T-helper 2 cell treated with Interferon-gamma antibody and Interleukin-4, amounts not matched to agents 5 μg/mL and 100 μg/mL, for 36 hours (primary cell): ENCODE measurements at regions not wholly inside any gene's neighbourhood (a gene's known extent, or its start where the extent isn't known, plus 50 kb on each side); places are given as distances from the start of the nearest gene placed in this dataset.
"Not testable (repeated sequence)": the region's sequence is repeated elsewhere in the genome, so short reads cannot be mapped to it uniquely, and the experiment has no call there.

Experiments used
- DNase-seq: peaks from one replicate; pipeline ENCODE4 v3.0.0; 2021; ENCODE audit warnings: low spot score
- H3K27ac Mint-ChIP-seq: one replicate; pipeline ENCODE4 v1.8.0; 2021; ENCODE audit warnings: mild to moderate bottlenecking, mixed read lengths
- H3K27me3 Mint-ChIP-seq: one replicate; pipeline ENCODE4 v1.8.0; 2021; ENCODE audit warnings: low read depth, mixed read lengths
- H3K36me3 Mint-ChIP-seq: one replicate; pipeline ENCODE4 v1.8.0; 2021; ENCODE audit warnings: low read depth, mixed read lengths
- H3K4me1 Mint-ChIP-seq: one replicate; pipeline ENCODE4 v1.8.0; 2021; ENCODE audit warnings: low read depth, mixed read lengths
- H3K4me3 Mint-ChIP-seq: one replicate; pipeline ENCODE4 v1.8.0; 2022; ENCODE audit warnings: mild to moderate bottlenecking, moderate library complexity, mixed read lengths
- H3K9me3 Mint-ChIP-seq: one replicate; pipeline ENCODE4 v1.8.0; 2021; ENCODE audit warnings: mixed read lengths

DNA sequence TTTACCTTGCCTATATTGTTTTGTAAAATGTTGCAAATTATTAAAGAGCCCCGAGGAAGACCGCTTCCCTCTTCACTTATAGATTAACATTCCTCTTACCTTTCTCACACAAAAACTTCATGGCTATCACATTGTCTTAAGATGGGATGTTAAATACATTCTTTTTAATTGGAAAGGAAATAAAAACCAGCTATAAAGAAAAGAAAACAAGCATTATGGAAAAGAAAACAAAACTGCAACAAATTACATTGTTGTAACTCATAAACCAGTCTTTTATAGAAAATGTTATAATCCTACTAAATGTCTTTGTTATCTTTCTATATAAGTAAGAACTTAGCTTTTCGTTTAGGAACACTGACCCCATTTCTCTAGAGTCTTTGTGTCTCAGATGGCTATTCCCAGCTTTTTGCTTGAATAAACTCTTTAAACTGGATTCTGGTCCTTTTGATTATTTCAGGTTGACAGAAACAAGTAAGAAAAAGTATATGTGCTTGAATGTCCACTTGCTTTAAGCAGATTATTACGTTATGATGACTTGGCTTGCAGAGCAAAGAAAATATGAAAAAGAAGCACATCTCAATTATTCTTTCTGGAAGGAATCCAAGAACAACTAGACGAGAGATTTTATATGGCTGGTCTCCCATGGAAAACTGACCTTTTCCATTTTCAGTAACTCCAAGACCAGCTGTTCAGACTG is 128.2 kb downstream of the AKR1D1 start:
- H3K4me1 Mint-ChIP-seq = no peaks in the 10 kb centered on the region
- no peaks in the 10 kb centered on the region for H3K36me3 Mint-ChIP-seq
- no peaks in the 10 kb centered on the region for H3K9me3 Mint-ChIP-seq
- no peaks in the 10 kb centered on the region for H3K27me3 Mint-ChIP-seq
- H3K27ac Mint-ChIP-seq = no peak overlapping the region
- no peak for DNase-seq
- no peak overlapping the region for H3K4me3 Mint-ChIP-seq

DNA sequence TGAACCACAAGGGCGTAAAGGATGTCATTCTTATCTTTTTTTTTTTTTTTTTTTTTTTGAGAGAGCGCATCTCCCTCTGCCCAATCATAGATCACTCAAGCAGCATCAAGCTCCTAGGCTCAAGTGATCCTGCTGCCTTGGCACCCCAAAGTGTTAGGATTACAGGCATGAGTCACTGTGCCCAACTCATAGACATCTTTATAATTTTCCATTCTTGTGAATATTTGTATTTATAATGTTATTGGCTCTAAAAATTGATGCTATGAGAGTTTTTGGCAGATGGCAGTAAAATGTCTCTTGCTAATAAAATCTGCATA is 128.7 kb downstream of the AKR1D1 start:
- no peak overlapping the region for H3K4me3 Mint-ChIP-seq
- no peak for DNase-seq
- no peaks in the 10 kb centered on the region for H3K4me1 Mint-ChIP-seq
- H3K9me3 Mint-ChIP-seq = no peaks in the 10 kb centered on the region
- H3K27me3 Mint-ChIP-seq = no peaks in the 10 kb centered on the region
- no peak overlapping the region for H3K27ac Mint-ChIP-seq
- no peaks in the 10 kb centered on the region for H3K36me3 Mint-ChIP-seq

DNA sequence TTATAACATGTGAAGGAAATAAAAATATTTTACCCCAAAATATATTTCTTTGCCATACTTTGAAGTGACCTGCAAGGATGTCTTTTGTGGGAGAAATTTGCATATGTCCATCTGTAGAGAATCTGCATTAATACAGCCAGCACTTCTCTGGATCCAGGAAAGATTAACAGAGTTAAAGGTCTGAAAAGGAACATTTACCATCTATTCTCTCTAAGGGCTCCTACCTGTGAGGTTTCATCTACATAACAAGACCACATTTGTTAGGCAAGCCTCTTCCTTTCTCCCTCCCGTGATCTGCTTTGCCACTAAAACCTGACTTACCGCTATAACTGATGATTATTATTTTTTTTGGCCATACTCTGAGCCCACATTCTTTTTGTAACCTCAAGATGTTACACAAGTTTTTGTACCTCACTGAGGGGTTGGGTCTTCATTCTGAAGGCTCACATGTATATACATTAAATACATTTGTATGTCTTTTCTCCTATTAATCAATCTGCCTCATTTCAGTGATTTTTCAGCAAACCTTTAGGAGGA is 129.4 kb downstream of the AKR1D1 start:
- Mint-ChIP-seq H3K4me1 (no peaks in the 10 kb centered on the region), H3K36me3 (no peaks in the 10 kb centered on the region), H3K9me3 (no peaks in the 10 kb centered on the region), H3K4me3 (no peak overlapping the region), H3K27me3 (no peaks in the 10 kb centered on the region), H3K27ac (no peak overlapping the region)
- no peak for DNase-seq

DNA sequence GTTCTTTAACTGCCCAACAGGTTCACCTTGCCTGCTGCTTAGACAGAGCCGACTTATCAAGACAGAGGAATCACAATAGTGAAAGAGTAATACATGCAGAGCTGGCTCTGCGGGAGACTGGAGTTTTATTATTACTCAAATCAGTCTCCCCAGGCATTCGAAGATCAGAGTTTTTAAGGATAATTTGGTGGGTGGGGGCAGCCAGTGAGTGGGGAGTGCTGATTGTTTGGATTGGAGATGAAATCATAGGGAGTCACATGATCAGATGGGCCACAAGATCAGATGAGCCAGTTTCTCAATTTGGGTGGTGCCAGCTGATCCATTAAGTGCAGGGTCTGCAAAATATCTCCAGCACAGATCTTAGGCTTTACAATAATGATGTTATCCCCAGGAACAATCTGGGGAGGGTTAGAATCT is 131.3 kb downstream of the AKR1D1 start:
- H3K4me3 Mint-ChIP-seq = no peak overlapping the region

DNA sequence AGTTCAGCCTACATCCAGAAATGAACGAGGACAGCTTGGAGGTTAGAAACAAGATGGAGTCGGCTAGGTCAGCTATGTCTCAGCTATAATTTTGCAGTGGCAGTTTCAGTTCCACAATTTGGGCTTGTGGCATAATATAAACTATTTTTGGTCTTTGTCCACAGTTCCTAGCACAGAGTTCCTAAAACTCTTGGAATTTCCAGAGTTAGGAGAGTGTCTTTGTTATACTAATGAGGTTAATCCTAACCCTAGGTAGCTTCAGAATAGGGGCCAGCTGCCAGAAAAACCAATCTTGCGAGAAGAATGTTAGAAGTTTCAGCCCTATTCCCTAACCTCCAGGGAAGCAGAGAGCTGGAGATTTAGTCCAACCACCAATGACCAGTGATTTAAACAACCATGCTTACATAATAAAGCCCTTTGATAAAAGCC is 131.9 kb downstream of the AKR1D1 start:
- no peak overlapping the region for H3K27ac Mint-ChIP-seq
- no peak overlapping the region for H3K4me3 Mint-ChIP-seq
- no peaks in the 10 kb centered on the region for H3K36me3 Mint-ChIP-seq
- no peaks in the 10 kb centered on the region for H3K27me3 Mint-ChIP-seq
- DNase-seq = no peak
- no peaks in the 10 kb centered on the region for H3K9me3 Mint-ChIP-seq
- no peaks in the 10 kb centered on the region for H3K4me1 Mint-ChIP-seq

More for the DNA sequence above, 131.3 kb downstream of the AKR1D1 start:
- H3K9me3 Mint-ChIP-seq = no peaks in the 10 kb centered on the region
- no peaks in the 10 kb centered on the region for H3K36me3 Mint-ChIP-seq
- no peak for DNase-seq
- H3K4me1 Mint-ChIP-seq = no peaks in the 10 kb centered on the region
- no peak overlapping the region for H3K27ac Mint-ChIP-seq
- no peaks in the 10 kb centered on the region for H3K27me3 Mint-ChIP-seq

DNA sequence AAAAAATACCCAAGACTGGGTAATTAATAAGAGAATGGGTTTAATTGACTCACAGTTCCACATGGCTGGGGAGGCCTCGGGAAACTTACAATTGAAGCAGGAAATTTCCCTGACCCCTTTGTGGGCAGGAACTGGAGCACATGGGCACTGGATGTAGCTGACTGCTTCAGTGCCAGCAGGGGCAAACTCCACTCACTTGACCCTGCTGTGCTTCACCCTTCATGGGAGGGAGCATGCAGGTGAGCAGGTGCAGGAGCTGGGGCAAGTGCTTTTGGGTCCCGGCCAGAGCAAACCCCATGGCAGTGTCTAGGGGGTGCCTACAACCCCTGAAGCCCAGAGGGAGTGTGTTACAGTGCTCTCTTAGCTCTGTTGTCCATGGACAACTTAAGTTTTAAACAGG is 132.6 kb downstream of the AKR1D1 start:
- no peaks in the 10 kb centered on the region for H3K9me3 Mint-ChIP-seq
- no peaks in the 10 kb centered on the region for H3K36me3 Mint-ChIP-seq
- no peak overlapping the region for H3K27ac Mint-ChIP-seq
- DNase-seq = no peak
- no peak overlapping the region for H3K4me3 Mint-ChIP-seq
- H3K4me1 Mint-ChIP-seq = no peaks in the 10 kb centered on the region
- H3K27me3 Mint-ChIP-seq = no peaks in the 10 kb centered on the region

DNA sequence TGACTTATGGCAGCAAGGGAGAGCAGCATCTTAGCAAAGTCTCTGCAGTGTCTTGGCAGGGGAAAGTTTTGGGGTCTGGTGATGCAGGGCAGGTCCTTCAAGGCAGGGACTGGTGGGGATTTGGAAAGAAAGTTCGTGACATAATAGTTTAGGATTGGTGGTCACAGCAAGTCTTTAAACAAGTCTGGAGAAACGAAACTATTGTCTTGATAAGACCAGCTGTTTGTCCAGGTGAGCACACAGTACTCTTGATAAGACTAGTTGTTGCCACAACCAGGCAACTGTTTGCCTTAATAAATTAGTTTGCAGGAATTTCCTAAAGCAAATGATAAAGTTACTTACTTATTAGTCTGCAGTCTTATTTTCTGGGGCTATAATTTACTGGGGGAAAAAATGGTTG is 136.1 kb downstream of the AKR1D1 start:
- H3K36me3 Mint-ChIP-seq = no peaks in the 10 kb centered on the region
- no peak overlapping the region for H3K27ac Mint-ChIP-seq
- H3K4me3 Mint-ChIP-seq = no peak overlapping the region
- H3K27me3 Mint-ChIP-seq = no peaks in the 10 kb centered on the region
- H3K9me3 Mint-ChIP-seq = no peaks in the 10 kb centered on the region
- DNase-seq = no peak
- no peaks in the 10 kb centered on the region for H3K4me1 Mint-ChIP-seq

DNA sequence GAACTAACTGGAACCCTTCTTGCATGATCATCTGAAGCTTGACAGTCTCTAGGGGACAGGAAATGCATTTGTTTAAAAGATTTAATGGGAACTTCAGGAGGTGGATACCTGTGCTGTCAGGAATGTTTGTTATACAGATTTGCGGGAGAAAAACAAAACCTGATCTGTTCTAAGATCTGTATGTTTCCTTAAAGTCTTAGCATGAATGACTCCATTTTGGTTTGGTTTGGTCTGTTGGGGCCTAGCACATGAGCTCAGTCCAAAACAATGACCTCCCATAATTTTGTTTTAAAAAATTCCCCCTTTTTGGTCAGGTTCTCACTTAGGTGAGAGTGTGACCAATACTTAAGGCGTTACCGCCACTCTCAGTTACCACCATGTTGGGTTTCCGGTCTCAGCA is 138.7 kb downstream of the AKR1D1 start:
- Mint-ChIP-seq H3K4me3 (no peak overlapping the region), H3K27ac (no peak overlapping the region), H3K4me1 (no peaks in the 10 kb centered on the region)

DNA sequence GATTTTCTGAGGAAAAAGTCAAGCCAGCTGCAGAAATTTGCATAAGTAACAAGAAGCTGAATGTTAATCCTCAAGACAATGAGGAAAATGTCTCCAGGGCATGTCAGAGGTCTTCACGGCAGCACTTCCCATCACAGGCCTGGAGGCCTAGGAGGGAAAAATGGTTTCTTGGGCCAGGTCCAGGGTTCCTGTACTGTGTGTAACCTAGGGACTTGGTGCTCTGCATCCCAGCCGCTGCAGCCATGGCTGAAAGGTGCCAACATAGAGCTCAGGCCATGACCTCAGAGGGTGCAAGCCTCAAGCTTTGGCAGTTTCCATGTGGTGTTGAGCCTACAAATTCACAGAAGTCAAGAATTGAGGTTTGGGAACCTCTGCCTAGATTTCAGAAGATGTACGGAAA is 144.1 kb downstream of the AKR1D1 start:
- H3K27me3 Mint-ChIP-seq, H3K4me1 Mint-ChIP-seq, H3K36me3 Mint-ChIP-seq, H3K27ac Mint-ChIP-seq, H3K9me3 Mint-ChIP-seq, H3K4me3 Mint-ChIP-seq, DNase-seq: not testable (repeated sequence)

More for the DNA sequence above, 138.7 kb downstream of the AKR1D1 start:
- Mint-ChIP-seq H3K9me3 (peaks cover 3% of the 10 kb centered on the region), H3K27me3 (no peaks in the 10 kb centered on the region), H3K36me3 (no peaks in the 10 kb centered on the region)
- no peak for DNase-seq

DNA sequence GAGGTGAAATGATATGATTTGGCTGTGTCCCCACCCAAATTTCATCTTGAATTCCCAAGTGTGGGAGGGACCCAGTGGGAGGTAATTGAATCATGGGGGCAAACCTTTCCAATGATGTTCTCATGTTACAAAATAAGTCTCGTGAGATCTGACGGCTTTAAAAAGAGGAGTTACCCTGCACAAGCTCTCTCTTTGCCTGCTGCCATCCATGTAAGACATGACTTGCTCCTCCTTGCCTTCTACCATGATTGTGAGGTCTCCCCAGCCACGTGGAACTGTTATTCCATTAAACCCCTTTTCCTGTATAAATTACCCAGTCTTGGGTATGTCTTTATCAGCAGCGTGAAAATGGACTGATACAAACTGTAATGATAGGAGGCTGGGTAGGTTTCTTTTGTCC is 145.1 kb downstream of the AKR1D1 start:
- not testable (repeated sequence) for H3K27ac Mint-ChIP-seq

DNA sequence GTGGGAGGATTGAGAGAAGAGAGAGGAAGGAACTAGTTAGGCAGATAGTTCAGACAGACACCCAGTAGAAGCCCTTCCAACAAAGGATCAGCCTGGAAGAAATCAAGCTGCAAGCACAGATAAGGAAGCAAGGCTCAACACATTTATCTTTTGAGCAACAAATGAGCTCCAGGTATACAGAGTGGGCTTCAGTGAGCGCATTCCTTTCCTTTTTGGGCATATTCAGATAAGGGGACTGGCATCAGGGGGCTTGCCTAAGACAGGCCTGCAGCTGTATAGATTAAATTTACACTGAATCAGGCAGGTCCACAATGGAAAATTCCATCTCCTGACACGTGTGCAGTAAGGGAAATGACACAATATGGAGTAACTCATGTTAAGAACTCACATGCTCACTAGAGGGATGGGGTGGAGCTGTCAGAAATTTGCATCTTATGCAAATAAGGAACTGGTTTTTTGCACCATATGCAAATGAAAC is 147.2 kb downstream of the AKR1D1 start:
- H3K4me3 Mint-ChIP-seq = no peak overlapping the region
- no peak for DNase-seq
- peaks cover 4% of the 10 kb centered on the region for H3K9me3 Mint-ChIP-seq
- no peak overlapping the region for H3K27ac Mint-ChIP-seq
- H3K36me3 Mint-ChIP-seq = no peaks in the 10 kb centered on the region
- no peaks in the 10 kb centered on the region for H3K4me1 Mint-ChIP-seq
- no peaks in the 10 kb centered on the region for H3K27me3 Mint-ChIP-seq

More for the DNA sequence above, 145.1 kb downstream of the AKR1D1 start:
- not testable (repeated sequence) for H3K4me3 Mint-ChIP-seq, H3K27me3 Mint-ChIP-seq, H3K4me1 Mint-ChIP-seq, H3K36me3 Mint-ChIP-seq, H3K9me3 Mint-ChIP-seq, DNase-seq

DNA sequence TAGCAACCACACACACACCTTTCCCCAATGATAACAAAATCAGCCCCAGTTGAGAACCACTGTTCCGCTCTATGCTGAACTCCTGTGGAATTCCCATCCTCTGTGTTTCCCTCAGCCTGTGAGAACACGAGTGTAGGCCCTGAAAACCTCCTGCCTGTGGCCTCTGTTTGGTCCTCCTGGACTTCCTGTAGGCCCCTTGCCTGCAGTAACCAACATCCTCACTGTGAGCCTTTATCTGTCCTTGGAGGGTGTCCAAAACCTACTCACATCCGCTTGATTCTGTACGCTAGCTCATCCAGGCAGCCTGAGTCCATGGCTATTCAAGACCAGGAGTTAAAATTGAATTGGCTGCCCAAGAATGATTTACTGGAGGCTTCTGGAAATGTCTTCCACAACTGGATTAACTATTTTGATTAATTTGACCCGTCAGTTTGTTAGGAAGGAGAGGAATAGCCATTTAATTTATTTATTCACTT is 149.8 kb downstream of the AKR1D1 start:
- Mint-ChIP-seq H3K27me3 (no peaks in the 10 kb centered on the region), H3K4me1 (no peaks in the 10 kb centered on the region), H3K27ac (no peak overlapping the region), H3K9me3 (no peaks in the 10 kb centered on the region), H3K36me3 (no peaks in the 10 kb centered on the region), H3K4me3 (no peak overlapping the region)
- no peak for DNase-seq

DNA sequence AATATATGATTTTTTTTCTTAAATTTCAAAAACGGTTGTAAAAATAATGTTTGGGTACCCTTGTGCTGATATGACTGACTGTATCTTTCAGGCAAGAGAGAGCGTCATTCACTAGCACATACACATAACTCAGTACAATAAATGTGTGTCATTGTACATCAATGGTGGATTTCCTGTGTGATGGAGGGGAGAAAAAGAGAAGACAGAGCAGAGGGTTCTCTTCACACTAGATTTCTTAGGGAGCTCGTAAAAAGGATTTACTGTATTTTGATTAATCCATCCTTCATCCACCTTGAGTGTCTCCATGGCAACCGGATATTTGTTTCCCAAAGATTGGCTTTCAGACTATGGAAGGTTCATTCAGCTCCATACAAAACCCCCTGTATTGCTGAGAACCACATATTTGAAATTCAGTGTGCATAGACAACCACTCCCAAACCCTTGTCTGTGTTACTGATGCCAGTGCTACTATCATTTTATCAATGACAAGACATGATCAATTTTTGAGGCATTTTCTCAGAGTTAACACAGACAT is 150.6 kb downstream of the AKR1D1 start:
- no peaks in the 10 kb centered on the region for H3K9me3 Mint-ChIP-seq
- H3K36me3 Mint-ChIP-seq = no peaks in the 10 kb centered on the region
- H3K4me3 Mint-ChIP-seq = no peak overlapping the region
- no peak for DNase-seq
- no peaks in the 10 kb centered on the region for H3K27me3 Mint-ChIP-seq
- H3K4me1 Mint-ChIP-seq = no peaks in the 10 kb centered on the region
- no peak overlapping the region for H3K27ac Mint-ChIP-seq

DNA sequence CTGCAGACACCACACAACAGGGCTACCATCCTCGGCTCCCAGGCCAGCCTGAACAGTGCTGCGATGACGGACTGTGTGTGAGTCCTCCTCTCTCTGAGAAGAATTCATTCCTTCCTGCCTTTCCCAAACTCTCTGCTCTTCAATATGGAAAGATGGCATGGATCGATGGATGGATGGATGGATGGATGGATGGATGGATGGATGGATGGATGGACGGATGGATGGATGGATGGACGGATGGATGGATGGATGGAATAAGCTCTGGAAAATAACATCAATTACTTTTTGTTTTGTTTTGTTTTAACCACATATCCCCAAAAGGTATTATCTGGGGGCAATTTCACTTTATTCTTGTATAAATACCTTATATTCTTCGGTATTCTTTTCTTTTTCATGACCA is 151.9 kb downstream of the AKR1D1 start:
- DNase-seq = no peak
- no peak overlapping the region for H3K4me3 Mint-ChIP-seq
- no peak overlapping the region for H3K27ac Mint-ChIP-seq
- H3K36me3 Mint-ChIP-seq = no peaks in the 10 kb centered on the region
- no peaks in the 10 kb centered on the region for H3K9me3 Mint-ChIP-seq
- no peaks in the 10 kb centered on the region for H3K4me1 Mint-ChIP-seq
- no peaks in the 10 kb centered on the region for H3K27me3 Mint-ChIP-seq

DNA sequence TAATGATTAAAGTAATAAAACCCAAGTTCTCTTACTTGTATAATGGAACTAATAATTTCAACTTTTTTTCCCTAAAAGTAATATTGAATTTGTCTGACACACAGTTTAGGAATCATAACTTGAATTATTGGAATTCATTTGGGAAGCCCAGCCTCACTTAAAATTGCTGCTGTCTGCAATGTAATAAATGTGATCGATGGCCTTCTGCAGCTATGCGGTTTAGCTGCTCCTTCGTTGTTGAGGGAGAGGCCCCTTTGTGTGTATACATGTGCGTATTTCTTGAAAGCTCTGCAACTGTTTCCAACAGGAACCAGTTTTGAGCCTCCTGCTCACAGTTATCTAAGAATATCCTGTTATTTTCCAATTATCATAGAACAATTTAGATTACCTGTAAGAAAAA is 152.5 kb downstream of the AKR1D1 start:
- Mint-ChIP-seq H3K9me3 (no peaks in the 10 kb centered on the region), H3K27ac (no peak overlapping the region), H3K4me3 (no peak overlapping the region), H3K36me3 (no peaks in the 10 kb centered on the region), H3K27me3 (no peaks in the 10 kb centered on the region), H3K4me1 (no peaks in the 10 kb centered on the region)
- no peak for DNase-seq
